Coronary artery (tissue), 2 donors: ENCODE measurements at regions not wholly inside any gene's neighbourhood (a gene's known extent, or its start where the extent isn't known, plus 50 kb on each side); places are given as distances from the start of the nearest gene placed in this dataset.

Experiments used
- DNase-seq: peaks from one replicate; pipeline ENCODE4 v3.0.0-alpha.2; 2017; ENCODE audit warnings: low spot score
- H3K27ac ChIP-seq, 2 donors: fragments of 200-600 bp; sonication (generic); one replicate each; pipeline ENCODE4 v1.5.1; 2016 to 2019
- H3K4me3 ChIP-seq: fragments of 200-600 bp; sonication (generic); 2 replicates; pipeline ENCODE4 v1.5.1; 2016; ENCODE audit warnings: mild to moderate bottlenecking, moderate library complexity
- TF ChIP-seq, protein P1 (sequence below): fragments of 200-600 bp; sonication (generic); IDR thresholded peaks from one replicate; pipeline ENCODE4 v1.5.1; 2019; ENCODE audit warnings: antibody characterized with exemption

DNA sequence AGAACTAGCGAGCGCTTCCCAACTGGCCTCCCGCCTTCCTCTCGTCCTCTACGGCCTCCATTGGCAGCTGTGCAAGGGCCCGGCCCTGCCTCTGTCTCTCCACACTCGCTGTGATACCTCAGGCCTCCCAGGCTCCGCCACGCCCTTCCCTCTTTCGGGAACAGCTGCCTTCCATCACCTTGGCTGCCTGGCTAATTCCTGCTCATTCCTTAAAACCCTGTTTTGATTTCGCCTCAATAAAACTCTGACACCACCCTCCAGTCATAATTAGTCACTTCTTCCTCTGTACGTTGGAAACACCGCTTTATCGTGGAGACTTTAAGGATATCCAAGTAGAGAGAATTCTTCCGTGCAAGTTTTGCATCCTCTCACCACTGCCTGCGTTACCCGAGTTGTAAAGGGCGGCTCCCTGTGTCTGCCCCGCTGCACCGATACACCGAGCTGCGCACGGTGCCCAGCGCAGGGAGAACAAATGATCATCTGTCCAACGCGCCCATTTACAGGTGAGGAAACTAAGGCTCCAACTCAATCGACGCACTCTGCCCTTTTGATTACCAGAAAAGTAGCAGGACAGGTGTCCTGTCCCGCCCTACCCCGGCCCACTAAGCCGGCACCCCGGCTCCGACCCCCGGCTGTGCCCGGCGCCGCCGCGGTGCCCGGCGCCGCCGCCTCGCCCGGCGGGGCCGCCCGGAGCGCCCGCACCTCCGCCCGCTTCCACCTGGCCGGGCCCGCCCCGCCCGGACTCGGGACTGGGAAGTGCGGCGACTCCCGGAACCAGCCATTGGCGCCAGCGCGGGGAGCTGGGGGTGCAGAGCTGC is 139.7 kb downstream of the SEC14L1 start:
- peak overlapping the region; percentile 67 for H3K4me3 ChIP-seq
- DNase-seq: no peak
- no peak overlapping the region for H3K27ac ChIP-seq
- TF ChIP-seq, protein P1, sequence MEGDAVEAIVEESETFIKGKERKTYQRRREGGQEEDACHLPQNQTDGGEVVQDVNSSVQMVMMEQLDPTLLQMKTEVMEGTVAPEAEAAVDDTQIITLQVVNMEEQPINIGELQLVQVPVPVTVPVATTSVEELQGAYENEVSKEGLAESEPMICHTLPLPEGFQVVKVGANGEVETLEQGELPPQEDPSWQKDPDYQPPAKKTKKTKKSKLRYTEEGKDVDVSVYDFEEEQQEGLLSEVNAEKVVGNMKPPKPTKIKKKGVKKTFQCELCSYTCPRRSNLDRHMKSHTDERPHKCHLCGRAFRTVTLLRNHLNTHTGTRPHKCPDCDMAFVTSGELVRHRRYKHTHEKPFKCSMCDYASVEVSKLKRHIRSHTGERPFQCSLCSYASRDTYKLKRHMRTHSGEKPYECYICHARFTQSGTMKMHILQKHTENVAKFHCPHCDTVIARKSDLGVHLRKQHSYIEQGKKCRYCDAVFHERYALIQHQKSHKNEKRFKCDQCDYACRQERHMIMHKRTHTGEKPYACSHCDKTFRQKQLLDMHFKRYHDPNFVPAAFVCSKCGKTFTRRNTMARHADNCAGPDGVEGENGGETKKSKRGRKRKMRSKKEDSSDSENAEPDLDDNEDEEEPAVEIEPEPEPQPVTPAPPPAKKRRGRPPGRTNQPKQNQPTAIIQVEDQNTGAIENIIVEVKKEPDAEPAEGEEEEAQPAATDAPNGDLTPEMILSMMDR: no peak

- TF ChIP-seq, protein P1: no peak
- no peak overlapping the region for H3K27ac ChIP-seq
- no peak for DNase-seq
- peak overlapping the region; percentile 67 for H3K4me3 ChIP-seq
Observed at GRCh38 chr17:77281122-77281903, 140.5 kb downstream of the SEC14L1 start.

DNA sequence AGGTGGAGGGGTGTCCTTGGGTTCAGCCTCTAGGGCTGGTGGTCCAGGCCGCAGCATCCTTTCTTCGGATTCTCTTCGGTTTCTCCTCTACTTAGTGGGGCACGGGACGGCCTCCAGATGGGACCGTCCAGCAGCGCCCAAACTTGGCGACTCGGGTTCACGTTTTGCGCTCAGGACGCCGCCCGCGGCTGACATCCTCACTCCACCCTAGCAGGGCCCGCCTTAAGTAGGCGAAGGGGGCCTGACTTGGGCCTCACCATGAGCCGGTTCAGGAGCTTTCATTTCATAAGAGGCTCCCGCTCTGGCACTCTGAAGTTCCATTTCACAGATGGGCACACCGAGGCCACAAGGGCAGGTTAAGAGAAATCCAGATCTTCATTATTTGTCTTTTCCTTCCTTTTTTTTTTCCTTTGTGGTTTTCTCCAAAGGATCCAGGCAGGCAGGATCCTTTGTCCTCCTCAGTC is 141.2 kb downstream of the SEC14L1 start:
- no peak for DNase-seq
- Histone ChIP-seq H3K4me3 (peak overlapping the region; percentile 67), H3K27ac (no peak overlapping the region)
- TF ChIP-seq, protein P1: no peak

DNA sequence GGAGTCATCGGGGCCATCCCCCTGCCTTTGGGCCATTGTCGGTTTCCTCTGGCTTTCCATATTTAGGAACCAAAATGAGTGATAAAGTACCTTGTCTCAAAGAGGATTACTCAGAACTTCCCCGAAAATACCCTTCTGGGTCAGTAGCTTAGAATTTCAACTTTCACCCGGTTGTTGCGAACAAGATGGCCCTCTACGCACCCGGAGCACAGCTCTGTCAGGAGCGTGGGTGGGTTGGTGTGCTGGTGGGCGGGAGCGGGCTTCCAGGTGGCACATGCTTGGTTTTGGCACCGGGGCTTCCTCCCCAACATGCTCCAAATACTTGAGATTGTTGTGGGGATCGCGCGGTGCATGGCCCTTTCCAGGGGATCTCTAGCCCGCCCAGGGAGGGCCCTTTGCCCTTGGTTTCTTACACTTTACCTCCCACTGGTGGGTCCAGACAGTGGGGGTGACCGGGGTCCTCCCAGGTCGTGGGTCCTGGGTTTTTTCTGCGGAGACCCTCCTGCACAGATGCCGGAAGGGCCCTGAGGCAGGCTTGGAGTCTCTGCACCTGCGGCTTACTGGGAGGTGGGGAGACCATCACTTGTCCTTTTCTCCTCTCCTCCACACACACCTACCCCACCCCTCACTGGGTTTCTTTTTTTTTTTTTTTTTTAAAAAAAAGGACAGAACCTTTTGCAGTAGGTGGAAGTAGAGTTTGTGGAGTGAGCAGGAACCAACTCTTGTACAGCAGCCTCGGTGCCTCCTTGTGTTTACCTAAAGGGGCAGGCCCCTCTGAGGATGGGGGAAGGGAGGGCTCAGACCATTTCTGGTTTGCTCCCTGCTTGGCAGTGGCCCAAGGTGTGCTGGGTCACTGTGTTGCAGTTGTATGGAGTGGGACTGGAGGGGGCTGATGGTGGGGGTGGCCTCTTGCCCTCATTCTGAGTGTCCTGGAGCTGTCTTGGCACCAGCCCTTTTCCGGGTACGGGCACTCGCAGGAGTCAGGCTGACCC is 142.1 kb downstream of the SEC14L1 start:
- Histone ChIP-seq H3K4me3 (no peak overlapping the region), H3K27ac (no peak overlapping the region)
- no peak for DNase-seq

GRCh38 chr17:77284023-77284617 is 143.4 kb downstream of the SEC14L1 start:
- TF ChIP-seq, protein P1: no peak
- no peak overlapping the region for H3K27ac ChIP-seq
- no peak for DNase-seq
- no peak overlapping the region for H3K4me3 ChIP-seq

More for the DNA sequence above, 142.1 kb downstream of the SEC14L1 start:
- TF ChIP-seq, protein P1: no peak
